ENCODE measurements at regions not wholly inside any gene's neighbourhood (a gene's known extent, or its start where the extent isn't known, plus 50 kb on each side); places are given as distances from the start of the nearest gene placed in this dataset.

- 97% methylated on average over 18 of the region's 19 CpGs for WGBS (ENCODE audit: insufficient coverage)
- Histone ChIP-seq H3K4me3 (ENCODE audit: control insufficient read depth in 1 of 7, extremely low read depth in 1 of 7, insufficient read depth in 4 of 7, low read depth in 2 of 7, low read length in 6 of 7) (no peak overlapping the region), H3K9me3 (ENCODE audit: control extremely low read depth in 1 of 5, control insufficient read depth in 4 of 5, insufficient read depth in 2 of 5, low read depth in 1 of 5, low read length in 4 of 5) (no peaks in the 10 kb centered on the region), H3K36me3 (ENCODE audit: control insufficient read depth in 4 of 4, insufficient read depth in 4 of 4, low read length in 3 of 4) (no peaks in the 10 kb centered on the region), H3K4me1 (ENCODE audit: control extremely low read depth in 1 of 4, control insufficient read depth in 4 of 4, insufficient read depth in 4 of 4, low read length in 3 of 4) (peaks cover 0 to 9% (median 0%) of the 10 kb centered on the region in 4 experiments), H3K27me3 (replicated peaks in 2 of 5; ENCODE audit: control insufficient read depth in 4 of 5, insufficient read depth in 5 of 5, low read length in 4 of 5) (peaks cover 0 to 3% (median 1%) of the 10 kb centered on the region in 5 experiments), H3K27ac (ENCODE audit: insufficient read depth in 1 of 2, low read depth in 1 of 2, low read length in 2 of 2, poor library complexity in 1 of 2, severe bottlenecking in 2 of 2) (no peak overlapping the region)
- POLR2A ChIA-PET, result no interaction called here
- CTCF ChIA-PET, result interaction anchor here (1.3 kb wide), 1 partner anchor 87 kb away, joined by 3 read pairs; no protein-coding TSS in a partner anchor
- DNase-seq, result no peak
Observed at GRCh38 chr4:152247271-152247975, 288.5 kb downstream of the FBXW7 start.

- H3K27ac ChIP-seq (ENCODE audit: insufficient read depth in 1 of 2, low read depth in 1 of 2, low read length in 2 of 2, poor library complexity in 1 of 2, severe bottlenecking in 2 of 2), result no peak overlapping the region
- H3K9me3 ChIP-seq (ENCODE audit: control extremely low read depth in 1 of 5, control insufficient read depth in 4 of 5, insufficient read depth in 2 of 5, low read depth in 1 of 5, low read length in 4 of 5), result no peaks in the 10 kb centered on the region
- POLR2A ChIA-PET, result no interaction called here
- peaks cover 0 to 9% (median 0%) of the 10 kb centered on the region in 4 experiments for H3K4me1 ChIP-seq (ENCODE audit: control extremely low read depth in 1 of 4, control insufficient read depth in 4 of 4, insufficient read depth in 4 of 4, low read length in 3 of 4)
- H3K27me3 ChIP-seq (replicated peaks in 2 of 5; ENCODE audit: control insufficient read depth in 4 of 5, insufficient read depth in 5 of 5, low read length in 4 of 5), result peaks cover 0 to 3% (median 1%) of the 10 kb centered on the region in 5 experiments
- no peak overlapping the region for H3K4me3 ChIP-seq (ENCODE audit: control insufficient read depth in 1 of 7, extremely low read depth in 1 of 7, insufficient read depth in 4 of 7, low read depth in 2 of 7, low read length in 6 of 7)
- no peak for DNase-seq
- 92% methylated on average over 7 of the region's 13 CpGs for WGBS (ENCODE audit: insufficient coverage)
- no peaks in the 10 kb centered on the region for H3K36me3 ChIP-seq (ENCODE audit: control insufficient read depth in 4 of 4, insufficient read depth in 4 of 4, low read length in 3 of 4)
- CTCF ChIA-PET, result no interaction called here
Observed at GRCh38 chr4:152246659-152247058, 289.2 kb downstream of the FBXW7 start.

- no peaks in the 10 kb centered on the region for H3K9me3 ChIP-seq (ENCODE audit: control extremely low read depth in 1 of 5, control insufficient read depth in 4 of 5, insufficient read depth in 2 of 5, low read depth in 1 of 5, low read length in 4 of 5)
- no peaks in the 10 kb centered on the region for H3K36me3 ChIP-seq (ENCODE audit: control insufficient read depth in 4 of 4, insufficient read depth in 4 of 4, low read length in 3 of 4)
- no peak overlapping the region for H3K4me3 ChIP-seq (ENCODE audit: control insufficient read depth in 1 of 7, extremely low read depth in 1 of 7, insufficient read depth in 4 of 7, low read depth in 2 of 7, low read length in 6 of 7)
- H3K27me3 ChIP-seq (replicated peaks in 2 of 5; ENCODE audit: control insufficient read depth in 4 of 5, insufficient read depth in 5 of 5, low read length in 4 of 5), result peaks cover 0 to 3% (median 1%) of the 10 kb centered on the region in 5 experiments
- POLR2A ChIA-PET, result no interaction called here
- no CpG with 5 or more reads among the region's 1 CpG for WGBS (ENCODE audit: insufficient coverage)
- H3K27ac ChIP-seq (ENCODE audit: insufficient read depth in 1 of 2, low read depth in 1 of 2, low read length in 2 of 2, poor library complexity in 1 of 2, severe bottlenecking in 2 of 2), result no peak overlapping the region
- H3K4me1 ChIP-seq (ENCODE audit: control extremely low read depth in 1 of 4, control insufficient read depth in 4 of 4, insufficient read depth in 4 of 4, low read length in 3 of 4), result peaks cover 0 to 9% (median 0%) of the 10 kb centered on the region in 4 experiments
- CTCF ChIA-PET, result interaction anchor here (0.9 kb wide), 1 partner anchor 70 kb away, joined by 3 read pairs; no protein-coding TSS in a partner anchor
- no peak for DNase-seq
Observed at GRCh38 chr4:152245680-152246079, 290.2 kb downstream of the FBXW7 start.

- Histone ChIP-seq H3K9me3 (ENCODE audit: control extremely low read depth in 1 of 5, control insufficient read depth in 4 of 5, insufficient read depth in 2 of 5, low read depth in 1 of 5, low read length in 4 of 5) (no peaks in the 10 kb centered on the region), H3K36me3 (ENCODE audit: control insufficient read depth in 4 of 4, insufficient read depth in 4 of 4, low read length in 3 of 4) (no peaks in the 10 kb centered on the region), H3K27me3 (replicated peaks in 2 of 5; ENCODE audit: control insufficient read depth in 4 of 5, insufficient read depth in 5 of 5, low read length in 4 of 5) (peaks cover 0 to 3% (median 1%) of the 10 kb centered on the region in 5 experiments), H3K27ac (ENCODE audit: insufficient read depth in 1 of 2, low read depth in 1 of 2, low read length in 2 of 2, poor library complexity in 1 of 2, severe bottlenecking in 2 of 2) (no peak overlapping the region), H3K4me1 (ENCODE audit: control extremely low read depth in 1 of 4, control insufficient read depth in 4 of 4, insufficient read depth in 4 of 4, low read length in 3 of 4) (peaks cover 0 to 9% (median 0%) of the 10 kb centered on the region in 4 experiments), H3K4me3 (ENCODE audit: control insufficient read depth in 1 of 7, extremely low read depth in 1 of 7, insufficient read depth in 4 of 7, low read depth in 2 of 7, low read length in 6 of 7) (no peak overlapping the region)
- POLR2A ChIA-PET, result no interaction called here
- WGBS (ENCODE audit: insufficient coverage), result no CpG with 5 or more reads among the region's 2 CpGs
- no peak for DNase-seq
- CTCF ChIA-PET, result interaction anchor here (0.9 kb wide), 1 partner anchor 71 kb away, joined by 3 read pairs; no protein-coding TSS in a partner anchor
Observed at GRCh38 chr4:152244659-152245058, 291.2 kb downstream of the FBXW7 start.

- ChIA-PET POLR2A (no interaction called here), CTCF (no interaction called here)
- H3K36me3 ChIP-seq (ENCODE audit: control insufficient read depth in 4 of 4, insufficient read depth in 4 of 4, low read length in 3 of 4), result no peaks in the 10 kb centered on the region
- WGBS (ENCODE audit: insufficient coverage), result 50% methylated on average over 10 of the region's 11 CpGs
- peaks cover 0 to 3% (median 1%) of the 10 kb centered on the region in 5 experiments for H3K27me3 ChIP-seq (replicated peaks in 2 of 5; ENCODE audit: control insufficient read depth in 4 of 5, insufficient read depth in 5 of 5, low read length in 4 of 5)
- H3K4me1 ChIP-seq (ENCODE audit: control extremely low read depth in 1 of 4, control insufficient read depth in 4 of 4, insufficient read depth in 4 of 4, low read length in 3 of 4), result peaks cover 0 to 9% (median 0%) of the 10 kb centered on the region in 4 experiments
- DNase-seq, result peak in 2 of 3 donors; percentile 2 to 8
- H3K4me3 ChIP-seq (ENCODE audit: control insufficient read depth in 1 of 7, extremely low read depth in 1 of 7, insufficient read depth in 4 of 7, low read depth in 2 of 7, low read length in 6 of 7), result no peak overlapping the region
- H3K27ac ChIP-seq (ENCODE audit: insufficient read depth in 1 of 2, low read depth in 1 of 2, low read length in 2 of 2, poor library complexity in 1 of 2, severe bottlenecking in 2 of 2), result no peak overlapping the region
- no peaks in the 10 kb centered on the region for H3K9me3 ChIP-seq (ENCODE audit: control extremely low read depth in 1 of 5, control insufficient read depth in 4 of 5, insufficient read depth in 2 of 5, low read depth in 1 of 5, low read length in 4 of 5)
Observed at GRCh38 chr4:152243896-152244595, 291.8 kb downstream of the FBXW7 start.

GRCh38 chr4:152243206-152243605 is 292.7 kb downstream of the FBXW7 start:
- Histone ChIP-seq H3K4me3 (ENCODE audit: control insufficient read depth in 1 of 7, extremely low read depth in 1 of 7, insufficient read depth in 4 of 7, low read depth in 2 of 7, low read length in 6 of 7) (no peak overlapping the region), H3K27me3 (replicated peaks in 2 of 5; ENCODE audit: control insufficient read depth in 4 of 5, insufficient read depth in 5 of 5, low read length in 4 of 5) (peaks cover 0 to 3% (median 1%) of the 10 kb centered on the region in 5 experiments), H3K4me1 (ENCODE audit: control extremely low read depth in 1 of 4, control insufficient read depth in 4 of 4, insufficient read depth in 4 of 4, low read length in 3 of 4) (peaks cover 0 to 9% (median 0%) of the 10 kb centered on the region in 4 experiments), H3K36me3 (ENCODE audit: control insufficient read depth in 4 of 4, insufficient read depth in 4 of 4, low read length in 3 of 4) (no peaks in the 10 kb centered on the region), H3K9me3 (ENCODE audit: control extremely low read depth in 1 of 5, control insufficient read depth in 4 of 5, insufficient read depth in 2 of 5, low read depth in 1 of 5, low read length in 4 of 5) (no peaks in the 10 kb centered on the region), H3K27ac (ENCODE audit: insufficient read depth in 1 of 2, low read depth in 1 of 2, low read length in 2 of 2, poor library complexity in 1 of 2, severe bottlenecking in 2 of 2) (no peak overlapping the region)
- WGBS (ENCODE audit: insufficient coverage), result 63% methylated on average over 2 of the region's 2 CpGs
- POLR2A ChIA-PET, result no interaction called here
- CTCF ChIA-PET, result no interaction called here
- no peak for DNase-seq

- CTCF ChIA-PET, result no interaction called here
- H3K4me3 ChIP-seq (ENCODE audit: control insufficient read depth in 1 of 7, extremely low read depth in 1 of 7, insufficient read depth in 4 of 7, low read depth in 2 of 7, low read length in 6 of 7), result no peak overlapping the region
- H3K36me3 ChIP-seq (ENCODE audit: control insufficient read depth in 4 of 4, insufficient read depth in 4 of 4, low read length in 3 of 4), result no peaks in the 10 kb centered on the region
- no peaks in the 10 kb centered on the region for H3K27me3 ChIP-seq (replicated peaks in 2 of 5; ENCODE audit: control insufficient read depth in 4 of 5, insufficient read depth in 5 of 5, low read length in 4 of 5)
- 100% methylated on average over 1 of the region's 1 CpG for WGBS (ENCODE audit: insufficient coverage)
- H3K9me3 ChIP-seq (ENCODE audit: control extremely low read depth in 1 of 5, control insufficient read depth in 4 of 5, insufficient read depth in 2 of 5, low read depth in 1 of 5, low read length in 4 of 5), result no peaks in the 10 kb centered on the region
- H3K4me1 ChIP-seq (ENCODE audit: control extremely low read depth in 1 of 4, control insufficient read depth in 4 of 4, insufficient read depth in 4 of 4, low read length in 3 of 4), result peaks cover 0 to 9% (median 0%) of the 10 kb centered on the region in 4 experiments
- H3K27ac ChIP-seq (ENCODE audit: insufficient read depth in 1 of 2, low read depth in 1 of 2, low read length in 2 of 2, poor library complexity in 1 of 2, severe bottlenecking in 2 of 2), result no peak overlapping the region
- POLR2A ChIA-PET, result no interaction called here
- no peak for DNase-seq
Observed at GRCh38 chr4:152240232-152240631, 295.7 kb downstream of the FBXW7 start.
